Heart right ventricle (tissue), 16 donors: ENCODE measurements at regions not wholly inside any gene's neighbourhood (a gene's known extent, or its start where the extent isn't known, plus 50 kb on each side); places are given as distances from the start of the nearest gene placed in this dataset.

Source experiments
- ATAC-seq, 8 donors: fragments of 200-7000 bp; cut with Tn5 transposase; one replicate each; pipeline ENCODE4 v1.9.1; 2020; ENCODE audit warnings: mild to moderate bottlenecking in 8 of 8, moderate library complexity in 8 of 8, moderate number of reproducible peaks in 1 of 8
- DNase-seq, 2 donors: peaks; one replicate each; pipeline ENCODE4 v3.0.0-alpha.2; 2020
- H3K27ac ChIP-seq, 10 donors: fragments of 200-600 bp; sonication (generic) in 2 of 10; one replicate each; pipeline versions ENCODE4 v1.5.0 to v1.8.0; 2020 to 2022; ENCODE audit warnings: mild to moderate bottlenecking in 3 of 10
- H3K27me3 ChIP-seq, 7 donors: fragments of 200-600 bp; one replicate each; pipeline ENCODE4 v1.8.0; 2021 to 2022; ENCODE audit warnings: mild to moderate bottlenecking in 2 of 7
- H3K36me3 ChIP-seq, 9 donors: fragments of 200-600 bp; sonication (generic) in 1 of 9; one replicate each; pipeline versions ENCODE4 v1.5.0 to v1.8.0; 2020 to 2022; ENCODE audit warnings: mild to moderate bottlenecking in 2 of 9
- H3K4me1 ChIP-seq, 9 donors: fragments of 200-600 bp; sonication (generic) in 1 of 9; one replicate each; pipeline versions ENCODE4 v1.5.0 to v1.8.0; 2020 to 2022; ENCODE audit warnings: mild to moderate bottlenecking in 4 of 9
- H3K4me3 ChIP-seq, 10 donors: fragments of 200-600 bp; sonication (generic) in 2 of 10; one replicate each; pipeline versions ENCODE4 v1.5.0 to v1.8.0; 2020 to 2022; ENCODE audit warnings: mild to moderate bottlenecking in 7 of 10, moderate library complexity in 2 of 10
- H3K9me3 ChIP-seq, 11 donors: fragments of 200-600 bp in 10 of 11; sonication (generic) in 2 of 11; one replicate each; pipeline versions ENCODE4 v1.5.0 to v1.8.0; 2013 to 2022; ENCODE audit warnings: mild to moderate bottlenecking in 2 of 11, control low read depth in 1 of 11, moderate library complexity in 1 of 11
- CTCF ChIP-seq, 9 donors: fragments of 200-600 bp; sonication (generic) in 2 of 9; IDR thresholded peaks; one replicate each; pipeline versions ENCODE4 v1.5.0 to v1.8.0; 2021 to 2022; ENCODE audit warnings: antibody characterized with exemption in 9 of 9, mild to moderate bottlenecking in 5 of 9, moderate library complexity in 1 of 9
- WGBS, 2 donors: extraction: QIAGEN DNeasy Blood & Tissue Kit; methylation state at CpG; one replicate each; pipeline ENCODE4 v1.1.7; 2013; ENCODE audit warnings: inconsistent platforms in 1 of 2; 5-methylcytosine and 5-hydroxymethylcytosine counted together
- intact Hi-C, 10 donors: fragments of 100-400 bp; cut with DNase I; formaldehyde crosslinking; loops; one replicate each; pipeline versions ENCODE4 v1.11.1 to v1.14.2; 2022
- donor health status: Arrhythmogenic right ventricular cardiomyopathy.
- donor health status: ischemic (EF 13 %, LVEDD 7.1; RV severe dilation, severe dysfunction).
- donor health status: healthy with polysubstance abuse.
- donor health status: DM: no; HTN: yes; CAD: no.
- donor health status: DM: no; HTN: no; CAD: no.
- donor health status: ischemic (EF 25% LVEDD 6.9; RV normal size, moderate dysfunction).
- donor health status: ischemic (EF 25% LVEDD 5.7; RV mildly dilated, moderate dysfunction).
- donor health status: healthy.
- donor health status: DM: yes; HTN: yes; CAD: no.
- donor health status: Ischemic cardiomyopathy.
- donor health status: ischemic (EF 35%, LVEDD 5.7; RV mildly dilated, moderate dysfunction).
- donor health status: nonischemic (EF 11% LVEDD 7.7; RV severe dilation, severe dysfunction).
- donor health status: DM: yes; HTN: yes; CAD: no.
- donor health status: PGD.
- donor health status: ischemic (EF 29% LVEDD 5.4; RV normal size, mild dysfunction).
- donor health status: nonischemic (EF 23%, LVEDD 6.1; RV moderate dilation, normal function).

GRCh38 chr3:168863561-168863960, 767.8 kb upstream of the GOLIM4 start:
- H3K4me3 ChIP-seq, result no peak overlapping the region
- H3K27me3 ChIP-seq, result no peaks in the 10 kb centered on the region
- intact Hi-C loops, result loop anchor here in 4 of 10 donors (10.0 kb wide), 3 partner anchors 801 to 1101 kb away; partner anchors contain the start of genes MECOM (in 2 of the 4) and SEC62 (in 1 of the 4)
- DNase-seq, result no peak
- no peak for TF ChIP-seq CTCF (IDR thresholded peaks at IDR 0.05)
- H3K27ac ChIP-seq, result no peak overlapping the region
- peaks cover 0 to 4% (median 0%) of the 10 kb centered on the region in 9 donors for H3K4me1 ChIP-seq
- no peak for ATAC-seq
- H3K9me3 ChIP-seq, result no peaks in the 10 kb centered on the region
- WGBS, 2 donors, result 86 to 91% methylated on average over 2 of the region's 2 CpGs
- H3K36me3 ChIP-seq, result no peaks in the 10 kb centered on the region

GRCh38 chr3:168862466-168862865, 766.7 kb upstream of the GOLIM4 start:
- intact Hi-C loops, result loop anchor here in 4 of 10 donors (10.0 kb wide), 3 partner anchors 802 to 1102 kb away; partner anchors contain the start of genes MECOM (in 2 of the 4) and SEC62 (in 1 of the 4)

GRCh38 chr3:168860592-168860991, 764.9 kb upstream of the GOLIM4 start:
- peaks cover 0 to 4% (median 0%) of the 10 kb centered on the region in 9 donors for H3K4me1 ChIP-seq
- no peak for TF ChIP-seq CTCF (IDR thresholded peaks at IDR 0.05)
- 85 to 90% methylated on average over 5 of the region's 5 CpGs for WGBS, 2 donors
- no peak overlapping the region for H3K4me3 ChIP-seq
- DNase-seq, result no peak
- H3K36me3 ChIP-seq, result no peaks in the 10 kb centered on the region
- no peak overlapping the region for H3K27ac ChIP-seq
- intact Hi-C loops, result loop anchor here in 4 of 10 donors (10.0 kb wide), 3 partner anchors 804 to 1104 kb away; partner anchors contain the start of genes MECOM (in 2 of the 4) and SEC62 (in 1 of the 4)
- H3K27me3 ChIP-seq, result no peaks in the 10 kb centered on the region
- peaks cover 0 to 13% (median 0%) of the 10 kb centered on the region in 11 donors for H3K9me3 ChIP-seq
- no peak for ATAC-seq

More at GRCh38 chr3:168862466-168862865, 766.7 kb upstream of the GOLIM4 start:
- DNase-seq (no peak), ATAC-seq (no peak)
- Histone ChIP-seq H3K4me3 (no peak overlapping the region), H3K36me3 (no peaks in the 10 kb centered on the region), H3K9me3 (no peaks in the 10 kb centered on the region), H3K27me3 (no peaks in the 10 kb centered on the region), H3K27ac (no peak overlapping the region), H3K4me1 (peaks cover 0 to 4% (median 0%) of the 10 kb centered on the region in 9 donors)
- no peak for TF ChIP-seq CTCF (IDR thresholded peaks at IDR 0.05)
- WGBS, 2 donors, result 51 to 63% methylated on average over 1 of the region's 1 CpG

- intact Hi-C loops, result loop anchor here in 4 of 10 donors (10.0 kb wide), 3 partner anchors 805 to 1105 kb away; partner anchors contain the start of genes MECOM (in 2 of the 4) and SEC62 (in 1 of the 4)
Observed at GRCh38 chr3:168860028-168860427, 764.3 kb upstream of the GOLIM4 start.

More at GRCh38 chr3:168860028-168860427, 764.3 kb upstream of the GOLIM4 start:
- H3K27me3 ChIP-seq, result no peaks in the 10 kb centered on the region
- peaks cover 0 to 14% (median 0%) of the 10 kb centered on the region in 11 donors for H3K9me3 ChIP-seq
- no peaks in the 10 kb centered on the region for H3K36me3 ChIP-seq
- TF ChIP-seq CTCF (IDR thresholded peaks at IDR 0.05), result no peak
- ATAC-seq, result no peak
- 77 to 87% methylated on average over 4 of the region's 4 CpGs for WGBS, 2 donors
- no peak overlapping the region for H3K4me3 ChIP-seq
- H3K27ac ChIP-seq, result no peak overlapping the region
- DNase-seq, result no peak
- H3K4me1 ChIP-seq, result peaks cover 0 to 4% (median 0%) of the 10 kb centered on the region in 9 donors
